Gastroesophageal sphincter (tissue), 4 donors: ENCODE measurements at regions not wholly inside any gene's neighbourhood (a gene's known extent, or its start where the extent isn't known, plus 50 kb on each side); places are given as distances from the start of the nearest gene placed in this dataset.

Experiments
- ATAC-seq: fragments of 150-250 bp; one replicate; pipeline ENCODE4 v1.9.1; 2016; ENCODE audit warnings: mild to moderate bottlenecking, moderate library complexity
- H3K27ac ChIP-seq, 4 donors: fragments of 200-600 bp; sonication (generic) in 3 of 4; 1 replicate in 3 of 4; 2 replicates in 1 of 4; pipeline ENCODE4 v1.5.1; 2016 to 2019
- H3K27me3 ChIP-seq: fragments of 200-600 bp; sonication (generic); one replicate; pipeline ENCODE4 v1.5.1; 2019
- H3K36me3 ChIP-seq, 2 donors: fragments of 200-600 bp; sonication (generic); one replicate each; pipeline ENCODE4 v1.5.1; 2019; ENCODE audit warnings: control low read depth in 1 of 2
- H3K4me1 ChIP-seq, 3 donors: fragments of 200-600 bp; sonication (generic); 1 replicate in 2 of 3; 2 replicates in 1 of 3; pipeline ENCODE4 v1.5.1; 2016 to 2019; ENCODE audit warnings: control low read depth in 2 of 3
- H3K4me3 ChIP-seq, 2 donors: fragments of 200-600 bp; sonication (generic); one replicate each; pipeline ENCODE4 v1.5.1; 2019; ENCODE audit warnings: mild to moderate bottlenecking in 1 of 2, moderate library complexity in 1 of 2
- H3K9me3 ChIP-seq, 3 donors: fragments of 200-600 bp; sonication (generic); one replicate each; pipeline ENCODE4 v1.5.1; 2017 to 2019; ENCODE audit warnings: control low read depth in 2 of 3
- EP300 ChIP-seq: sonication (generic); formaldehyde crosslinking; IDR thresholded peaks from one replicate; pipeline ENCODE4 v1.6.1; 2017; ENCODE audit warnings: antibody characterized with exemption, mild to moderate bottlenecking
- POLR2A ChIP-seq, 2 donors: fragments of 450-650 bp; IDR thresholded peaks; one replicate each; pipeline ENCODE4 v1.6.1; 2017; ENCODE audit warnings: antibody characterized with exemption in 2 of 2, mild to moderate bottlenecking in 2 of 2, moderate library complexity in 1 of 2
- POLR2AphosphoS5 ChIP-seq: sonication (generic); formaldehyde crosslinking; IDR thresholded peaks from one replicate; pipeline ENCODE4 v1.6.1; 2017; ENCODE audit warnings: antibody characterized with exemption
- WGBS, 2 donors: methylation state at CpG; one replicate each; pipeline ENCODE4 v1.1.5; 2018; ENCODE audit warnings: low coverage in 1 of 2; 5-methylcytosine and 5-hydroxymethylcytosine counted together
- TF ChIP-seq, protein P1 (sequence below), 4 experiments: fragments of 200-600 bp in 2 of 4; fragments of 450-650 bp in 2 of 4; sonication (generic) in 1 of 4; IDR thresholded peaks; one replicate each; pipeline ENCODE4 v1.5.1; 2017 to 2019; ENCODE audit warnings: antibody characterized with exemption in 4 of 4, mild to moderate bottlenecking in 2 of 4, moderate library complexity in 2 of 4

DNA sequence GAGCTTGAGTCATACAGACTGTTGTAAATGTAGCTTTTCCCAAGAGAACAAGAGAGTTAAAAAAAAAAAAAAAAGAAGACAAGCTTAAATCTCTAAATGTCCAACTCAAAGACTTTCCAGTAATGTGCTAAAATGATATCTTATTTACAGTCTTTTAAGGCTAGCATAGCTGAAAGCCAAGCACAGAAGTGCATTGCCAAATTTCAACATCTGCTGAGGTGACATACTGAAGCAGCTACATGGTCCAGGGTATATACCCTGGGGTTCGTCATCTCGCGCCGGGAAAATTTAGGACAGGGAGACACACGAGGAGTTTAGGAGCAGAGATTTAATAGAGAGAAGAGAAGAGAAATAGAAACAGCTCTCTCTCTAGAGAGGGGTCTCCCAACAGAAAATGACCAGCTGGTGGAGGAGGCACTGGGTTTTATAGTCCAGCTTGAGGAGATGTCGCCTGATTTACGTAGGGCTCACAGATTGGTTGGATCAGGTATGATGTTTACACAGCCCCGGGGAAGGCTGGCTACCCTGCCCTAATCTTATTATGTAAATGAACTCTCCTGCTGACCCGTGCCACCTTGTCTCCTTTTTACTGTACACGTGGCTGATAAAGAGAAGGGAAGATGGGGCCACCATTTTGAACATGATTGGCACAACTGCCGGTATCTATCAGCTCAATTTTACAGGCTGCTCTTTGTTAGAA, 172.7 kb downstream of the TRIM33 start:
- H3K9me3 ChIP-seq = no peaks in the 10 kb centered on the region
- no peaks in the 10 kb centered on the region for H3K27me3 ChIP-seq
- no peaks in the 10 kb centered on the region for H3K4me1 ChIP-seq
- no peak overlapping the region for H3K4me3 ChIP-seq
- 48 to 64% methylated on average over 6 to 9 of the region's 11 CpGs for WGBS, 2 donors
- H3K36me3 ChIP-seq = no peaks in the 10 kb centered on the region
- ATAC-seq = no peak
- TF ChIP-seq POLR2AphosphoS5 (no peak), POLR2A (IDR thresholded peaks at IDR 0.05) (no peak), EP300 (no peak)
- TF ChIP-seq, protein P1, sequence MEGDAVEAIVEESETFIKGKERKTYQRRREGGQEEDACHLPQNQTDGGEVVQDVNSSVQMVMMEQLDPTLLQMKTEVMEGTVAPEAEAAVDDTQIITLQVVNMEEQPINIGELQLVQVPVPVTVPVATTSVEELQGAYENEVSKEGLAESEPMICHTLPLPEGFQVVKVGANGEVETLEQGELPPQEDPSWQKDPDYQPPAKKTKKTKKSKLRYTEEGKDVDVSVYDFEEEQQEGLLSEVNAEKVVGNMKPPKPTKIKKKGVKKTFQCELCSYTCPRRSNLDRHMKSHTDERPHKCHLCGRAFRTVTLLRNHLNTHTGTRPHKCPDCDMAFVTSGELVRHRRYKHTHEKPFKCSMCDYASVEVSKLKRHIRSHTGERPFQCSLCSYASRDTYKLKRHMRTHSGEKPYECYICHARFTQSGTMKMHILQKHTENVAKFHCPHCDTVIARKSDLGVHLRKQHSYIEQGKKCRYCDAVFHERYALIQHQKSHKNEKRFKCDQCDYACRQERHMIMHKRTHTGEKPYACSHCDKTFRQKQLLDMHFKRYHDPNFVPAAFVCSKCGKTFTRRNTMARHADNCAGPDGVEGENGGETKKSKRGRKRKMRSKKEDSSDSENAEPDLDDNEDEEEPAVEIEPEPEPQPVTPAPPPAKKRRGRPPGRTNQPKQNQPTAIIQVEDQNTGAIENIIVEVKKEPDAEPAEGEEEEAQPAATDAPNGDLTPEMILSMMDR (IDR thresholded peaks at IDR 0.05) = no peak
- H3K27ac ChIP-seq = no peak overlapping the region

DNA sequence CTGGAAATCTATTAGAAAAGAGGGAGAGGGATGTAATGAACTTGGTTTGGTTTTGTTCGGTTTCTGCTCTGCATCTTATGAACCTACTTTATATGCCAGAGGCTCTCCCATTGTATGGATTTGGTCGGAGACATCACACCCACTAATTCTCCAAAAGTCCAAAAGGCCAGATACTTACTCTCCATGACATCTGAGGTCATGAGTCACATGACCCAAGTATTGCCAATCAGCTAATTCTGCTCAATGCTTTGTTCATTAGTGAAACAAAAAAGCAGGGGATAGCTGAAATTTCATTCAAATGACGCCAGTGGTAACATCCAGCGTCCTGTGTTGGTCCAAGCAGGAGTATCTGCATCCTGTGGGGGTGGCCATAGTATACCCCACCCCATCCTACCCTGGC, 173.6 kb downstream of the TRIM33 start:
- no peak for TF ChIP-seq POLR2A (IDR thresholded peaks at IDR 0.05)
- TF ChIP-seq EP300 = no peak
- TF ChIP-seq POLR2AphosphoS5 = no peak
- TF ChIP-seq, protein P1 (IDR thresholded peaks at IDR 0.05) = no peak
- ATAC-seq = no peak
- Histone ChIP-seq H3K9me3 (no peaks in the 10 kb centered on the region), H3K27ac (no peak overlapping the region), H3K4me3 (no peak overlapping the region), H3K4me1 (no peaks in the 10 kb centered on the region), H3K27me3 (no peaks in the 10 kb centered on the region), H3K36me3 (no peaks in the 10 kb centered on the region)
- WGBS, 2 donors = 71 to 89% methylated on average over 2 to 3 of the region's 4 CpGs

DNA sequence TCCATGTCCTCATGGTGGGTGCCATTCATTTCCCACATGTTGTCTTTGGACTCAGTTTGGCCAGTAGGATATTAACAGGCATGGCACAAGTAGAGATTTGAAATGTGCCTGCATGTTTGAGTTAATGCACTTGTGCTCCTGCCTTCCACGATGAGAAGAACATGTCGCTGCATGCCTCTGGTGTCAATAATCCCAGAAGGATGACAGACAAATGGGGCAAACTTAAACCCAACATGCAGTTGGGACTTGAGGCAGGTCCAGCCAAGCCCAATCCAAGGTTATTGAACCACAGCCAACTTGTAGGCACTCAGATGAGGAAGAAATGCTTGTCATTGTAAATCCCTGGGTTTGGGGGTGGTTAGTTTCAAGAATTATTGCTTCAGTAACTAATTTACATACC, 174.6 kb downstream of the TRIM33 start:
- no peak for ATAC-seq
- no peak overlapping the region for H3K27ac ChIP-seq
- TF ChIP-seq EP300 (no peak), POLR2AphosphoS5 (no peak), POLR2A (IDR thresholded peaks at IDR 0.05) (no peak)
- TF ChIP-seq, protein P1 (IDR thresholded peaks at IDR 0.05) = no peak
- no peaks in the 10 kb centered on the region for H3K4me1 ChIP-seq
- no peaks in the 10 kb centered on the region for H3K27me3 ChIP-seq
- no peaks in the 10 kb centered on the region for H3K36me3 ChIP-seq
- H3K4me3 ChIP-seq = no peak overlapping the region
- WGBS, 2 donors = 75 to 80% methylated on average over 1 to 2 of the region's 2 CpGs
- H3K9me3 ChIP-seq = no peaks in the 10 kb centered on the region

DNA sequence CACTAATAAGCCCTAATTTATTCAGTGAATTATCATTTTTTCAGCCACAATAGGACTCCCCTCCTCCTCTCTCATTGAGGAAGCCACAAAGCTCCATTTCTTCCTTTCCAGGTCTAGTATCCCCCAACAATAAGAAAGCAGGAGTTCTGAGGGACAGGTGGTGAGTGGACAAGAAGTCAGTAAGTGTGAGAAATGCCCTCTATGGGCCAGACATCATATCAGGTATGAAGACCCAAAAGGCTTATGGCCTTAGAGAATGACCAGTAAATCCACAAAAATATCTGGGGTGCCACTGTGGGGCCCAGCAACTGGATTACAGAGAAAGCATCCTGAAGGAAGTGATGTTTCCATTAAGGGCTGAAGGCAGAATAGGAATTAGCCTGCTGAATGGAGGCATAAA, 175.7 kb downstream of the TRIM33 start:
- H3K4me3 ChIP-seq = no peak overlapping the region
- H3K27me3 ChIP-seq = no peaks in the 10 kb centered on the region
- H3K36me3 ChIP-seq = no peaks in the 10 kb centered on the region
- H3K9me3 ChIP-seq = no peaks in the 10 kb centered on the region
- no peak for ATAC-seq
- no peaks in the 10 kb centered on the region for H3K4me1 ChIP-seq
- no peak overlapping the region for H3K27ac ChIP-seq
- no peak for TF ChIP-seq POLR2AphosphoS5
- TF ChIP-seq POLR2A (IDR thresholded peaks at IDR 0.05) = no peak
- TF ChIP-seq, protein P1 (IDR thresholded peaks at IDR 0.05) = no peak
- no peak for TF ChIP-seq EP300

DNA sequence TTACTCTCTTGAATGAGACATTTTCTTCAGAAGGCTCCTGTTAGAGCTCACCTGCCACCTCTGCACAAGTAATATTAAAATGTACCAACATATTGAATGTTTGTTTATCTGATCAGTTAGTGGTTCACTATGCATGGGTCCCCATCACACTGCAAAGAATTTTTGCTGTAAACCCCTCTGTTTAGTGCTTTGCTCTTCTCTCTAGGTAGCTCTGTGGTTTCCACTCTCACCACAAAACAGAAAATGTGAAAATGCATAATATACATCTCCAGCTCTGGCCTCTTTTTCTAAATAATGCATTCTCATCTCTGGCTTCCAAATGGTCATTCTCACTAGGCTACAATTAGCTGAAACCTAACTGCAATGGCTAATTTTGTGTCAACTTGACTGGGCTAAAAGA, 176.7 kb downstream of the TRIM33 start:
- no peaks in the 10 kb centered on the region for H3K4me1 ChIP-seq
- no peaks in the 10 kb centered on the region for H3K9me3 ChIP-seq
- H3K27me3 ChIP-seq = no peaks in the 10 kb centered on the region
- H3K36me3 ChIP-seq = no peaks in the 10 kb centered on the region
- ATAC-seq = no peak
- no peak overlapping the region for H3K27ac ChIP-seq
- no peak overlapping the region for H3K4me3 ChIP-seq
- TF ChIP-seq POLR2AphosphoS5 = no peak
- no peak for TF ChIP-seq POLR2A (IDR thresholded peaks at IDR 0.05)
- TF ChIP-seq, protein P1 (IDR thresholded peaks at IDR 0.05) = no peak
- no peak for TF ChIP-seq EP300
